ENCODE measurements at regions not wholly inside any gene's neighbourhood (a gene's known extent, or its start where the extent isn't known, plus 50 kb on each side); places are given as distances from the start of the nearest gene placed in this dataset.

DNA sequence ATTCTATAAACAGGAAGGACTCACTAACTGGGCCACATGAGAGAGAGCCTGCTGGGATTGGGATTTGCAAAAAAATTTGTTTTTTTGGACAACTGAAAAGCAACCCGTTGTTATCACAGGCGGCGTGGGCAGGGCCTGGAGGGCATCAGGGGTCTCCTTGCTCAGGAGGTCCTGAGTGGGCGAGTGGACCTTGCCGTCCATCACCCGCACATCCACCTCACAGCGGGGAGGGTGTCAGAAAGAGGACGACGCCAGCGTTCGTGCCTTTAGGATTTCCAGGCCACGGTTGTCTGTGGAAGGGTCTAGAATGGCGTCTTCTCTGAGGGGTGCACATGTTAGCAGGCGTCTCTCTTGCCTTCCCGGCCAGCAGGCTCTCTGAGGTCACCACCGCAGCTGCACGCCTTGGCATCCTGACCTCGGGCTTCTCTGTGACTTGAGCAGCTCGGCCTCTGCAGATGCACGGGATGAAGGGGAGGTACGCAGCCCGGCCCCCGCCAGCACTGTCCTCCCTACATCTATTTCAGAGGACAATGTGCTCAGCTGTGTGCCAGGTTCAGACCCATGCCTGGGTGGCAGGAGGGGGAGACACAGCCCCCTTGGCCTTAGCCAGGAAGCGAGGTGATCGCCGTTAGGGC, 749.5 kb downstream of the BRD1 start:
- intact Hi-C loops (cut with DNase I) = no loop called here
- H3K4me3 ChIP-seq = no peak overlapping the region
- TF ChIP-seq POLR2A (IDR thresholded peaks at IDR 0.05) = no peak
- TF ChIP-seq, protein P1, sequence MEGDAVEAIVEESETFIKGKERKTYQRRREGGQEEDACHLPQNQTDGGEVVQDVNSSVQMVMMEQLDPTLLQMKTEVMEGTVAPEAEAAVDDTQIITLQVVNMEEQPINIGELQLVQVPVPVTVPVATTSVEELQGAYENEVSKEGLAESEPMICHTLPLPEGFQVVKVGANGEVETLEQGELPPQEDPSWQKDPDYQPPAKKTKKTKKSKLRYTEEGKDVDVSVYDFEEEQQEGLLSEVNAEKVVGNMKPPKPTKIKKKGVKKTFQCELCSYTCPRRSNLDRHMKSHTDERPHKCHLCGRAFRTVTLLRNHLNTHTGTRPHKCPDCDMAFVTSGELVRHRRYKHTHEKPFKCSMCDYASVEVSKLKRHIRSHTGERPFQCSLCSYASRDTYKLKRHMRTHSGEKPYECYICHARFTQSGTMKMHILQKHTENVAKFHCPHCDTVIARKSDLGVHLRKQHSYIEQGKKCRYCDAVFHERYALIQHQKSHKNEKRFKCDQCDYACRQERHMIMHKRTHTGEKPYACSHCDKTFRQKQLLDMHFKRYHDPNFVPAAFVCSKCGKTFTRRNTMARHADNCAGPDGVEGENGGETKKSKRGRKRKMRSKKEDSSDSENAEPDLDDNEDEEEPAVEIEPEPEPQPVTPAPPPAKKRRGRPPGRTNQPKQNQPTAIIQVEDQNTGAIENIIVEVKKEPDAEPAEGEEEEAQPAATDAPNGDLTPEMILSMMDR (IDR thresholded peaks at IDR 0.05) = no peak
- no peak overlapping the region for H3K27ac ChIP-seq
- no peaks in the 10 kb centered on the region for H3K36me3 ChIP-seq
- H3K9me3 ChIP-seq = no peaks in the 10 kb centered on the region
- 80 to 85% methylated on average over 11 to 15 of the region's 26 CpGs for WGBS, 2 donors
- no peaks in the 10 kb centered on the region for H3K4me1 ChIP-seq
- DNase-seq = no peak
- H3K27me3 ChIP-seq = peaks cover 0 to 10% (median 0%) of the 10 kb centered on the region in 4 donors

DNA sequence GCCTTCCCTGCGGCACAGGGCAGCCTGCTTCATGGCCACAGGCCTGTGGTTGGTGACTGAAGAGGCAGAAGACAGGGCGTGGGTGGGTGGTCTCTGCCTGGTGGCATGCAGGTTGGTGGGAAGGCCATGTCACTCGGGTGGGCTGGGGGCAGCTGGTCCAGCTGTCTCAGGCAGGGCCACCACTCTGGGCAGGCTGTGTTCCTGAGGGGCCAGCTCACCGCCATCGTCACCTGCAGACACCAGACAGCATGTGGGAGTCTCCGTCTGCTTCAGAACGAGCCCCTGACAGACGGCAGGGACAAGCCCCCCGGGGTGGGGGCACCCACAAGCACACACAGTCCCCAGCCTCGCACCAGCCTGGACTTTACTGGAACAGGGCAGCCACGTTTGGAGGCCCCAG, 750.1 kb downstream of the BRD1 start:
- H3K36me3 ChIP-seq = no peaks in the 10 kb centered on the region
- peaks cover 0 to 14% (median 0%) of the 10 kb centered on the region in 4 donors for H3K27me3 ChIP-seq
- H3K9me3 ChIP-seq = no peaks in the 10 kb centered on the region
- no CpG with 5 or more reads among the region's 11 CpGs for WGBS, 2 donors
- H3K4me3 ChIP-seq = no peak overlapping the region
- TF ChIP-seq POLR2A (IDR thresholded peaks at IDR 0.05) = no peak
- TF ChIP-seq, protein P1 (IDR thresholded peaks at IDR 0.05) = no peak
- no peaks in the 10 kb centered on the region for H3K4me1 ChIP-seq
- H3K27ac ChIP-seq = no peak overlapping the region
- DNase-seq = no peak
- intact Hi-C loops (cut with DNase I) = no loop called here

DNA sequence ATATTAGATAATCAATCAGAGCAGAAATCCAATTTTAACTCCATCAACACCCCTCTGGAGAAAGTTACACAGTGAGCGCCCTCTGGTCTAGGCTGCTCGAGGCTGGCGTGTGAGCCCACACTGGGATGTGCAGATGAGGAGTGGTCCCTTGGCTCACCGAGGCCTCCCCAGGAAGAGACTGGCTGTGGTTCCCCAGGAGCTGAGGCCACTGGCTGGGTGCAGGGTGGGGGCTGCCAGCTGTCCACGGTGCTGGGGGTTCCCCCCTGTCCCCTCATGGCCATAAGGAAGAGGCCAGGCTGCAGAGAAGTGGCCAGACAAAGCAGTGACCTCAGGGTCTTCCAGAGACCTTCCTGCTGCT, 750.7 kb downstream of the BRD1 start:
- no peaks in the 10 kb centered on the region for H3K36me3 ChIP-seq
- TF ChIP-seq, protein P1 (IDR thresholded peaks at IDR 0.05) = no peak
- no peak for TF ChIP-seq POLR2A (IDR thresholded peaks at IDR 0.05)
- no peak for DNase-seq
- H3K4me1 ChIP-seq = no peaks in the 10 kb centered on the region
- H3K27me3 ChIP-seq = peaks cover 0 to 18% (median 0%) of the 10 kb centered on the region in 4 donors
- H3K4me3 ChIP-seq = no peak overlapping the region
- H3K9me3 ChIP-seq = no peaks in the 10 kb centered on the region
- H3K27ac ChIP-seq = no peak overlapping the region
- intact Hi-C loops (cut with DNase I) = no loop called here
- WGBS, 2 donors = 73% methylated on average over 4 of the region's 5 CpGs; no CpG with 5 or more reads in 1 of the 2 donors

DNA sequence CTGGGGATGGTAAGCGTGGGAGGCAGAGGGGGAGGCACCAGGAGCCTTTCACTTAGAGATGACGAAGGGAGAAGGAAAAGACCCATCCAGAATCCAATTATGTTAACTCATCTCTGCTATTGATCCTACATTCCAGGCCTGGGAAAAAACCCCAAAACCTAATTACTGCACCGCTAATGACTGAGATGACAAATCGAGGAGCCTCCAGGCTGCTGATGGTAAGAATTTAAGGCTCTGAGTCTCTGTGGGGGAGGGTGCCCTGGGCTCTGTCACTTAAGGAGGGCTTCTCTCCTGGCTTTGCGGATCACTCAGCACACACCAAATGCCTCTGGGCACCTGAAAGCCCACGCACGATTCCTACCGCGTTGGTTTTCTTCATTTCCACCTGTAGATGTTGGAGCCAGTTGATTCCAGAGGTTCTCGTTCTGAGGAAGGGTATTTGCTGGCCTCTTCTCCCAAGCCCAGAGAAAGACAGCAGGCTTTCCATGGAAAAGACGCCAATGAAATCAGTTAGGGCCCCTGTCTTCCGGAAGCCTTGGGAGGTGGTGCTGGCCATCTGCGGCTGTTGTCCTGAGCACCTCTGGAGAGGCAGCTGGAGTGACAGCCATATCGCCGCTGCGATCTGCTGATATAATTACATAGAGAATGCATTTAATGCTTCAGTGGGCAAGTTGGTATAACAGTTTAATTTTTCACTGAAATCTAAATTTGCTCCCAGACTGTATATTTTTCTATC, 751.2 kb downstream of the BRD1 start:
- intact Hi-C loops (cut with DNase I) = no loop called here
- H3K9me3 ChIP-seq = no peaks in the 10 kb centered on the region
- 61 to 62% methylated on average over 8 to 12 of the region's 16 CpGs for WGBS, 2 donors
- no peaks in the 10 kb centered on the region for H3K4me1 ChIP-seq
- peaks cover 0 to 23% (median 0%) of the 10 kb centered on the region in 4 donors for H3K27me3 ChIP-seq
- no peak for DNase-seq
- no peaks in the 10 kb centered on the region for H3K36me3 ChIP-seq
- TF ChIP-seq, protein P1 (IDR thresholded peaks at IDR 0.05) = no peak
- TF ChIP-seq POLR2A (IDR thresholded peaks at IDR 0.05) = no peak
- H3K4me3 ChIP-seq = no peak overlapping the region
- H3K27ac ChIP-seq = no peak overlapping the region

DNA sequence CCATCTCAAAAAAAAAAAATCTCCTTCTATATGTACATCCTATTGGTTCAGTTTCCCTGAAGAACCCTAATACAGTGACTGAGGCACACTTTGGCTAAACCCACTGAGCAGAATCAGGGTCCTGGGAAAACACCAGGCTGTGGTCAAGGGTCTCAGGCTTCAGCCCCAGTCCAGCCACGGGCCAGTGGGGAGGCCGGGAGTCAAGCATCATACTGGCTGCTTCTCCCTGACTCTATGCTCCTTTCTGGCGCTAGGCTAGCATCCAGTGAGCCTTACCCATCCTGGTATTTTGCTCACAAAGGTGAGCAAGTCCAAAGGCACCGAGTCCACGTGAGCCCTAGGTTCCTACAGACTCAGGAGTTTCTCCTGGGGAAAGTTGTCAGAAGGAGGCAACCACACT, 752.5 kb downstream of the BRD1 start:
- 60% methylated on average over 1 of the region's 5 CpGs; no CpG with 5 or more reads in 1 of the 2 donors for WGBS, 2 donors
- peaks cover 0 to 29% (median 0%) of the 10 kb centered on the region in 4 donors for H3K27me3 ChIP-seq
- intact Hi-C loops (cut with DNase I) = no loop called here
- H3K36me3 ChIP-seq = no peaks in the 10 kb centered on the region
- DNase-seq = no peak
- no peaks in the 10 kb centered on the region for H3K9me3 ChIP-seq
- H3K4me3 ChIP-seq = no peak overlapping the region
- H3K27ac ChIP-seq = no peak overlapping the region
- TF ChIP-seq POLR2A (IDR thresholded peaks at IDR 0.05) = no peak
- TF ChIP-seq, protein P1 (IDR thresholded peaks at IDR 0.05) = no peak
- no peaks in the 10 kb centered on the region for H3K4me1 ChIP-seq

Measured in esophagus squamous epithelium (tissue), 5 donors.